Nephron progenitor cell (in vitro differentiated cells): ENCODE measurements at regions not wholly inside any gene's neighbourhood (a gene's known extent, or its start where the extent isn't known, plus 50 kb on each side); places are given as distances from the start of the nearest gene placed in this dataset.

Source experiments
- DNase-seq: peaks from one replicate; pipeline ENCODE4 v3.0.0; 2021
- H3K27ac Mint-ChIP-seq: 2 replicates; pipeline ENCODE4 v1.8.0; 2021; ENCODE audit warnings: mild to moderate bottlenecking, moderate library complexity, mixed read lengths
- H3K27me3 Mint-ChIP-seq: 2 replicates; pipeline ENCODE4 v1.8.0; 2021; ENCODE audit warnings: mild to moderate bottlenecking, low read depth, mixed read lengths; ENCODE audit not compliant: poor library complexity
- H3K36me3 Mint-ChIP-seq: 2 replicates; pipeline ENCODE4 v1.8.0; 2021; ENCODE audit warnings: low read depth, mixed read lengths
- H3K4me1 Mint-ChIP-seq: 2 replicates; pipeline ENCODE4 v1.8.0; 2021; ENCODE audit warnings: mixed read lengths
- H3K4me3 Mint-ChIP-seq: 2 replicates; pipeline ENCODE4 v1.8.0; 2021; ENCODE audit warnings: mild to moderate bottlenecking, moderate library complexity, mixed read lengths
- H3K9me3 Mint-ChIP-seq: 2 replicates; pipeline ENCODE4 v1.8.0; 2021; ENCODE audit warnings: mild to moderate bottlenecking, moderate library complexity, mixed read lengths
- TF ChIP-seq, protein P1 (sequence below): fragments of 200-600 bp; sonication (generic); IDR thresholded peaks from 2 replicates; pipeline ENCODE4 v1.5.0; 2021; ENCODE audit warnings: antibody characterized with exemption

DNA sequence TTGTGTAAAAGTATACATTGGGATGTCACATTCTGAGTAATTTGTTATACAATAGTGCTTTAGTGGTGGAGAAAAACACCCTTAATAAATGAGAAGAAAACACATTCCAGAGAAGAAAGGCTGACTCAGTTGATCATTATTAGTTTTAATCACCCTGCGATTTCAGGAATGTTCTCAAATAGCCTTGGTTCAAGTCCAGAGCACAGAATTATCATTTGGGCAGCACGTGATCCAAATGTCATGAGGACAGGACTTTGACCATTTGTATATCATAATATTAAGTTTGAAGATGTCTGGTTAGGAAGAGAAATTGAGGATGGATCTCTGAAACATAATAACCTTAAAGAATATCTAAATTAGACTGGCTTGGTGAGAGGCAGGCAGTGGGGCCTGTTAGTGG lies 1434.3 kb upstream of the TENM3 start:
- peaks cover 4% of the 10 kb centered on the region for H3K27me3 Mint-ChIP-seq
- no peaks in the 10 kb centered on the region for H3K4me1 Mint-ChIP-seq
- no peak overlapping the region for H3K4me3 Mint-ChIP-seq
- no peaks in the 10 kb centered on the region for H3K9me3 Mint-ChIP-seq
- DNase-seq, result no peak
- TF ChIP-seq, protein P1, sequence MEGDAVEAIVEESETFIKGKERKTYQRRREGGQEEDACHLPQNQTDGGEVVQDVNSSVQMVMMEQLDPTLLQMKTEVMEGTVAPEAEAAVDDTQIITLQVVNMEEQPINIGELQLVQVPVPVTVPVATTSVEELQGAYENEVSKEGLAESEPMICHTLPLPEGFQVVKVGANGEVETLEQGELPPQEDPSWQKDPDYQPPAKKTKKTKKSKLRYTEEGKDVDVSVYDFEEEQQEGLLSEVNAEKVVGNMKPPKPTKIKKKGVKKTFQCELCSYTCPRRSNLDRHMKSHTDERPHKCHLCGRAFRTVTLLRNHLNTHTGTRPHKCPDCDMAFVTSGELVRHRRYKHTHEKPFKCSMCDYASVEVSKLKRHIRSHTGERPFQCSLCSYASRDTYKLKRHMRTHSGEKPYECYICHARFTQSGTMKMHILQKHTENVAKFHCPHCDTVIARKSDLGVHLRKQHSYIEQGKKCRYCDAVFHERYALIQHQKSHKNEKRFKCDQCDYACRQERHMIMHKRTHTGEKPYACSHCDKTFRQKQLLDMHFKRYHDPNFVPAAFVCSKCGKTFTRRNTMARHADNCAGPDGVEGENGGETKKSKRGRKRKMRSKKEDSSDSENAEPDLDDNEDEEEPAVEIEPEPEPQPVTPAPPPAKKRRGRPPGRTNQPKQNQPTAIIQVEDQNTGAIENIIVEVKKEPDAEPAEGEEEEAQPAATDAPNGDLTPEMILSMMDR, result no peak
- H3K36me3 Mint-ChIP-seq, result no peaks in the 10 kb centered on the region
- no peak overlapping the region for H3K27ac Mint-ChIP-seq

DNA sequence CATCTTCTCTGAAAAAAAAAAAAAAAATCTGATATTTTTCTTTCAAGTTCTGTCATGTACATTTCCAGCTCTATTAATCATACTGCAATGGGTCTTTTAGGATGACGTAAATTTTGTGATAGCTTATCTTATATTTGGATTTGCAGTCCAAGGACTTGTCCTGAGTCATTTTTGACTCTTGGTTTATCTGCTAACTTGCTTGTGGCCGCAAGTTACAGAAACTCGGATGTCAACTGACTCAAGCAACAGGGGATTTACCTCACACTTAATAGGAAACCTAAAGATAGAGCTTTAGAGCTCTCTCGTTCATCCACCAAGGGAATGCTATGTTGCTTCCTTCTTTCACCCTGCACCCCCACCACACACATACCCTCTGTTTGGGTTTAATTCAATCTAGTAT lies 1433.8 kb upstream of the TENM3 start:
- Mint-ChIP-seq H3K27me3 (peaks cover 4% of the 10 kb centered on the region), H3K36me3 (no peaks in the 10 kb centered on the region), H3K27ac (no peak overlapping the region), H3K4me3 (no peak overlapping the region), H3K4me1 (no peaks in the 10 kb centered on the region), H3K9me3 (no peaks in the 10 kb centered on the region)
- DNase-seq, result no peak
- TF ChIP-seq, protein P1, result no peak

DNA sequence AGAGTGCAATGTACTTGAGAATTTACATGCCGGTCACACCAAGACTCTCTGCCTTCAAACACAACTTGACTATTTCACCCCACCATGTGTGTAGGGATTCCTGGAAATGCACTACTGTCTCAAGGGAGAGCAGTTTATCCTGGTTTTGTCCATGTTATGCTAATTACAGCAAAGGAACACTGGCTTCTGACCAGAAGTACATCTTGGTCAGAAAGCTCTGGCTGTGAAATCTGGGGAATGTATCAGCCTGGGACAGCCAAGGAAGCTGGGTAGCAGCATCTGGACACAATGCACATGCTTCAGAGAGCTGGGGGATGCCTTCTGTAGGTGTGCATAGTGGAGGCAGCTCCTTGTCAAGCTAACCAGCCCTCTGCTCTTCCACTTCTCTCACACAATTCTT lies 1432.6 kb upstream of the TENM3 start:
- DNase-seq, result no peak
- Mint-ChIP-seq H3K4me3 (no peak overlapping the region), H3K9me3 (no peaks in the 10 kb centered on the region), H3K36me3 (no peaks in the 10 kb centered on the region), H3K27me3 (peaks cover 4% of the 10 kb centered on the region), H3K4me1 (no peaks in the 10 kb centered on the region), H3K27ac (no peak overlapping the region)
- TF ChIP-seq, protein P1, result no peak

DNA sequence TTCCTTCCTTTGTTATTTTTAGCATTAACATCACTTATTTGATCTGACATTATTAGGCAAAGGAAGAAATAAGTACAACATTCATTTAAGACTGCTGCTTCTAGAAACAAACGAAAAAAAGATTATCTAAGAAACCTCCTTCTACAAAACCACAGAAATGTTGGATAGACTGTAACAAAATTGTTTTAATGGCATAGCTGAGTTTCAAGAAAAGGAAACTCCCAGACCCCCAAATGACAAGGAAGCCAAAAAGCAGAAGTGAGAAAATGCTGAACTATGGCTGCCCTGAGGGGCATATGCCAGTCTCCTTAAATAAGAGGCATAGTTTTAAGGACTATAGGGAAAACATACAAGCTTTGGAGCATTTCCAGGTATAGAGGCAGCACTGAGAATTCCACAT lies 1431.6 kb upstream of the TENM3 start:
- Mint-ChIP-seq H3K4me1 (no peaks in the 10 kb centered on the region), H3K27me3 (peaks cover 4% of the 10 kb centered on the region), H3K27ac (no peak overlapping the region), H3K36me3 (no peaks in the 10 kb centered on the region), H3K4me3 (no peak overlapping the region), H3K9me3 (no peaks in the 10 kb centered on the region)
- no peak for DNase-seq
- TF ChIP-seq, protein P1, result no peak

DNA sequence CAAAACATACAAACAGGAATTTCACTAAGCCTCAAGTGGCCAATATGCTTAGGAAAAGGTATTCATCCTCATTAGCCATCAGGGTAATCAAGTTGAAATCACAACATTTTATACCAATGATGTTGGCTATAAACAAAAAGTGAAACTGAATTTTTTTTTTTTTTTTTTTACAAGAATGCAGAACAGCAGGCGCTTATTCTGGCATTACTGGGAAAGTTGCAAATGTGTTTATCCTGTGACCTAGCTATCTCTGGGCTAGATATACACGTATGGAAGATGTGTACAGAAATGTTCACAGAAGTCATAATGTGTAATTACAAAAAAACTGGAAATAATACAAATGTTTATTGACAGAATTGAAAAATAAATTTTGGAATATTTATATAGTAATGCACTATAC lies 1430.4 kb upstream of the TENM3 start:
- Mint-ChIP-seq H3K9me3 (no peaks in the 10 kb centered on the region), H3K4me1 (no peaks in the 10 kb centered on the region)

DNA sequence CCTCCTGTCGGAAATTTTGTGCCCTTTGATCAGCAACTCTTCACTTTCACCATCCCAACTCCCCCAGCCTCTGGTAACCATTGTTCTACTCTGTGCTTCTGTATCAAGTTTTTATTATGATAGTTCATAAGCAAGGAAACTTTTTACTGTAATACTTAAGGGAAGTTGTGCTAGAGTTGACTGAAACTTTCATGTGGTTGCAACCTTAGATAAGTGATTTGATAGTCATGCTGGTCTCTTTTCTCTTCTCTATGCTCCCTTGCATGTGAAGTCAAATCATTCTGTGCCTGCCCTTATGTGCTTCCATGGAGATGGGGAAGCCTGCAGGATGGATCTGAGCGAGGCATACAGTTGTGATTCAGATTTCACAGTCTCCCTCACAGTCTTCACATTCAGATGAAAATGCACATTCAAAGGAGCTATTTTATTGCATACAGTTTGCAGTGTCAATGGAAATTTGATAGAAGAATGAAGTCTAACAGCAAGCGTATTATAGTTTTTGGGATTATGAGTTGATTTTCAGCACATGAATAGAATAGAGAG lies 1428.3 kb upstream of the TENM3 start:
- Mint-ChIP-seq H3K27me3 (peaks cover 4% of the 10 kb centered on the region), H3K4me1 (no peaks in the 10 kb centered on the region), H3K36me3 (no peaks in the 10 kb centered on the region), H3K9me3 (no peaks in the 10 kb centered on the region), H3K4me3 (no peak overlapping the region), H3K27ac (no peak overlapping the region)
- TF ChIP-seq, protein P1, result no peak
- no peak for DNase-seq

More for the DNA sequence above, 1430.4 kb upstream of the TENM3 start:
- H3K27ac Mint-ChIP-seq, result no peak overlapping the region
- TF ChIP-seq, protein P1, result no peak
- peaks cover 4% of the 10 kb centered on the region for H3K27me3 Mint-ChIP-seq
- DNase-seq, result no peak
- no peak overlapping the region for H3K4me3 Mint-ChIP-seq
- no peaks in the 10 kb centered on the region for H3K36me3 Mint-ChIP-seq
